ENCODE measurements at regions not wholly inside any gene's neighbourhood (a gene's known extent, or its start where the extent isn't known, plus 50 kb on each side); places are given as distances from the start of the nearest gene placed in this dataset.
"Not testable (repeated sequence)": the region's sequence is repeated elsewhere in the genome, so short reads cannot be mapped to it uniquely, and the experiment has no call there.

GRCh38 chr15:98532063-98532462, 116.3 kb upstream of the IGF1R start:
- DNase-seq = no peak

- no peak for DNase-seq
Measured at GRCh38 chr15:98536976-98537375, 111.4 kb upstream of the IGF1R start.

GRCh38 chr15:98537516-98538060, 110.8 kb upstream of the IGF1R start:
- no peak for DNase-seq

- DNase-seq = no peak
Measured at GRCh38 chr15:98541519-98541918, 106.8 kb upstream of the IGF1R start.

- no peak for DNase-seq
Measured at GRCh38 chr15:98543237-98543636, 105.1 kb upstream of the IGF1R start.

GRCh38 chr15:98546329-98546728, 102.0 kb upstream of the IGF1R start:
- no peak for DNase-seq

- no peak for DNase-seq
Measured at GRCh38 chr15:98547275-98547674, 101.1 kb upstream of the IGF1R start.

GRCh38 chr15:98547741-98548138, 100.6 kb upstream of the IGF1R start:
- DNase-seq = no peak

GRCh38 chr15:98548139-98548971, 100.0 kb upstream of the IGF1R start:
- DNase-seq = no peak

- no peak for DNase-seq
Measured at GRCh38 chr15:98549003-98549402, 99.3 kb upstream of the IGF1R start.

GRCh38 chr15:98549741-98550140, 98.6 kb upstream of the IGF1R start:
- DNase-seq = no peak

GRCh38 chr15:98550363-98550762, 98.0 kb upstream of the IGF1R start:
- DNase-seq = not testable (repeated sequence)

GRCh38 chr15:98551936-98552562, 96.3 kb upstream of the IGF1R start:
- DNase-seq = no peak

GRCh38 chr15:98554272-98555172, 93.8 kb upstream of the IGF1R start:
- DNase-seq = no peak

- DNase-seq = no peak
Measured at GRCh38 chr15:98555173-98555515, 93.2 kb upstream of the IGF1R start.

GRCh38 chr15:98556321-98556720, 92.0 kb upstream of the IGF1R start:
- no peak for DNase-seq

GRCh38 chr15:98560338-98560737, 88.0 kb upstream of the IGF1R start:
- no peak for DNase-seq

- no peak for DNase-seq
Measured at GRCh38 chr15:98561169-98561941, 87.0 kb upstream of the IGF1R start.

- no peak for DNase-seq
Measured at GRCh38 chr15:98562331-98562937, 85.9 kb upstream of the IGF1R start.

- no peak for DNase-seq
Measured at GRCh38 chr15:98565566-98565965, 82.8 kb upstream of the IGF1R start.

GRCh38 chr15:98567951-98568350, 80.4 kb upstream of the IGF1R start:
- DNase-seq = no peak

GRCh38 chr15:98568382-98569017, 79.8 kb upstream of the IGF1R start:
- DNase-seq = no peak

Data from NCI-H748 treated with DMSO at 0.1 percent for 48 hours (cell line).